GM18861 (cell line): ENCODE measurements at regions not wholly inside any gene's neighbourhood (a gene's known extent, or its start where the extent isn't known, plus 50 kb on each side); places are given as distances from the start of the nearest gene placed in this dataset.

Source experiments
- ATAC-seq: cut with Tn5 transposase; IDR thresholded peaks from one replicate; pipeline ENCODE4 v1.9.1; 2021; ENCODE audit not compliant: unreplicated experiment

GRCh38 chr12:60034147-60034546 lies 438.3 kb downstream of the SLC16A7 start:
- no peak for ATAC-seq

GRCh38 chr12:60035835-60036234 lies 440.0 kb downstream of the SLC16A7 start:
- ATAC-seq = no peak

GRCh38 chr12:60042835-60043234 lies 447.0 kb downstream of the SLC16A7 start:
- ATAC-seq = no peak

- no peak for ATAC-seq
Observed at GRCh38 chr12:60043236-60043635, 447.4 kb downstream of the SLC16A7 start.

- no peak for ATAC-seq
Observed at GRCh38 chr12:60052483-60052882, 456.7 kb downstream of the SLC16A7 start.

- no peak for ATAC-seq
Observed at GRCh38 chr12:60059180-60059579, 463.4 kb downstream of the SLC16A7 start.

- no peak for ATAC-seq
Observed at GRCh38 chr12:60066655-60067054, 470.8 kb downstream of the SLC16A7 start.

- no peak for ATAC-seq
Observed at GRCh38 chr12:60070552-60070951, 474.7 kb downstream of the SLC16A7 start.

GRCh38 chr12:60071759-60072191 lies 475.9 kb downstream of the SLC16A7 start:
- no peak for ATAC-seq

GRCh38 chr12:60072911-60073310 lies 477.1 kb downstream of the SLC16A7 start:
- ATAC-seq = no peak

- no peak for ATAC-seq
Observed at GRCh38 chr12:60075091-60075490, 479.3 kb downstream of the SLC16A7 start.

GRCh38 chr12:60078026-60078425 lies 482.2 kb downstream of the SLC16A7 start:
- ATAC-seq = no peak

- no peak for ATAC-seq
Observed at GRCh38 chr12:60093428-60093827, 497.6 kb downstream of the SLC16A7 start.

- ATAC-seq = no peak
Observed at GRCh38 chr12:60094436-60094835, 498.6 kb downstream of the SLC16A7 start.

GRCh38 chr12:60096727-60097126 lies 500.9 kb downstream of the SLC16A7 start:
- no peak for ATAC-seq

- ATAC-seq = no peak
Observed at GRCh38 chr12:60100160-60100559, 504.3 kb downstream of the SLC16A7 start.

- no peak for ATAC-seq
Observed at GRCh38 chr12:60100852-60101251, 505.0 kb downstream of the SLC16A7 start.

- no peak for ATAC-seq
Observed at GRCh38 chr12:60101715-60102114, 505.9 kb downstream of the SLC16A7 start.

GRCh38 chr12:60106214-60106613 lies 510.4 kb downstream of the SLC16A7 start:
- no peak for ATAC-seq

- no peak for ATAC-seq
Observed at GRCh38 chr12:60107992-60108391, 512.2 kb downstream of the SLC16A7 start.

- ATAC-seq = no peak
Observed at GRCh38 chr12:60112063-60112462, 516.2 kb downstream of the SLC16A7 start.

- no peak for ATAC-seq
Observed at GRCh38 chr12:60112763-60113162, 516.9 kb downstream of the SLC16A7 start.

GRCh38 chr12:60114169-60114568 lies 518.3 kb downstream of the SLC16A7 start:
- no peak for ATAC-seq

- ATAC-seq = no peak
Observed at GRCh38 chr12:60119327-60119726, 523.5 kb downstream of the SLC16A7 start.
